ENCODE measurements at regions not wholly inside any gene's neighbourhood (a gene's known extent, or its start where the extent isn't known, plus 50 kb on each side); places are given as distances from the start of the nearest gene placed in this dataset.

GRCh38 chr22:35198738-35199137 is 58.6 kb upstream of the HMGXB4 start:
- TF ChIP-seq CTCF (IDR thresholded peaks at IDR 0.05) (no peak), POLR2A (IDR thresholded peaks at IDR 0.05) (no peak)
